Transverse colon (tissue), 4 donors: ENCODE measurements at regions not wholly inside any gene's neighbourhood (a gene's known extent, or its start where the extent isn't known, plus 50 kb on each side); places are given as distances from the start of the nearest gene placed in this dataset.

Experiments
- DNase-seq: peaks from one replicate; pipeline ENCODE4 v3.0.0-alpha.2; 2019
- H3K27ac ChIP-seq, 4 donors: fragments of 200-600 bp; sonication (generic); 2 replicates each; pipeline ENCODE4 v1.5.1; 2016 to 2018; ENCODE audit warnings: inconsistent platforms in 4 of 4
- H3K27me3 ChIP-seq: fragments of 200-600 bp; sonication (generic); 2 replicates; pipeline ENCODE4 v1.5.1; 2017; ENCODE audit warnings: inconsistent platforms
- H3K36me3 ChIP-seq, 4 donors: fragments of 200-600 bp; sonication (generic); 2 replicates each; pipeline ENCODE4 v1.5.1; 2017 to 2019; ENCODE audit warnings: inconsistent platforms in 4 of 4
- H3K4me1 ChIP-seq, 4 donors: fragments of 200-600 bp; sonication (generic); 2 replicates each; pipeline ENCODE4 v1.5.1; 2017 to 2020; ENCODE audit warnings: inconsistent platforms in 4 of 4
- H3K4me3 ChIP-seq, 4 donors: fragments of 200-600 bp; sonication (generic); 1 replicate in 1 of 4; 2 replicates in 3 of 4; pipeline versions ENCODE4 v1.5.1 to v1.6.1; 2017 to 2019; ENCODE audit warnings: inconsistent platforms in 4 of 4
- H3K9me3 ChIP-seq, 2 donors: fragments of 200-600 bp; sonication (generic); 2 replicates each; pipeline ENCODE4 v1.5.1; 2017 to 2019; ENCODE audit warnings: inconsistent platforms in 2 of 2
- CTCF ChIP-seq, 5 experiments: fragments of 200-600 bp in 3 of 5; fragments of 450-650 bp in 2 of 5; sonication (generic) in 3 of 5; IDR thresholded peaks; 1 replicate in 2 of 5; 2 replicates in 3 of 5; pipeline ENCODE4 v1.5.1; 2016 to 2017; ENCODE audit warnings: antibody characterized with exemption in 5 of 5, inconsistent platforms in 3 of 5, mild to moderate bottlenecking in 2 of 5, moderate library complexity in 1 of 5
- EP300 ChIP-seq: sonication (generic); formaldehyde crosslinking; IDR thresholded peaks from one replicate; pipeline ENCODE4 v1.6.1; 2017; ENCODE audit warnings: antibody characterized with exemption, low read depth
- POLR2A ChIP-seq: fragments of 450-650 bp; IDR thresholded peaks from one replicate; pipeline ENCODE4 v1.6.1; 2016; ENCODE audit warnings: antibody characterized with exemption, mild to moderate bottlenecking, moderate library complexity
- POLR2AphosphoS5 ChIP-seq, 3 donors: sonication (generic); formaldehyde crosslinking; IDR thresholded peaks; one replicate each; pipeline ENCODE4 v1.6.1; 2016; ENCODE audit warnings: antibody characterized with exemption in 3 of 3
- WGBS, 2 donors: methylation state at CpG; one replicate each; pipeline ENCODE4 v1.1.5; 2018; ENCODE audit warnings: low coverage in 1 of 2; 5-methylcytosine and 5-hydroxymethylcytosine counted together
- in situ Hi-C, 4 donors: fragments of 200-750 bp; cut with MboI; loops; one replicate each; pipeline versions ENCODE4 v1.15.0 to v1.15.1; 2017; ENCODE audit warnings: low sequenced_read_pairs in 3 of 4, low pct_ligation_motif_present in 1 of 4, low pct_unique_long_range_greater_than_20kb in 1 of 4
- intact Hi-C: fragments of 100-400 bp; cut with DNase I; formaldehyde crosslinking; loops from one replicate; pipeline ENCODE4 v1.15.1; 2023; ENCODE audit warnings: low total_unique reads

- Histone ChIP-seq H3K4me3 (no peak overlapping the region), H3K27me3 (no peaks in the 10 kb centered on the region), H3K9me3 (no peaks in the 10 kb centered on the region), H3K36me3 (no peaks in the 10 kb centered on the region), H3K27ac (no peak overlapping the region), H3K4me1 (no peaks in the 10 kb centered on the region)
- intact Hi-C loops (no loop called here), in situ Hi-C loops (no loop called here)
- TF ChIP-seq EP300: no peak
- TF ChIP-seq POLR2A: no peak
- no peak for TF ChIP-seq CTCF (IDR thresholded peaks at IDR 0.05)
- TF ChIP-seq POLR2AphosphoS5 (IDR thresholded peaks at IDR 0.05): no peak
- no peak for DNase-seq
- 53 to 71% methylated on average over 4 to 6 of the region's 6 CpGs for WGBS, 2 donors
These were observed 76.5 kb upstream of the MAP10 start for GRCh38 chr1:232728507-232729263.

DNA sequence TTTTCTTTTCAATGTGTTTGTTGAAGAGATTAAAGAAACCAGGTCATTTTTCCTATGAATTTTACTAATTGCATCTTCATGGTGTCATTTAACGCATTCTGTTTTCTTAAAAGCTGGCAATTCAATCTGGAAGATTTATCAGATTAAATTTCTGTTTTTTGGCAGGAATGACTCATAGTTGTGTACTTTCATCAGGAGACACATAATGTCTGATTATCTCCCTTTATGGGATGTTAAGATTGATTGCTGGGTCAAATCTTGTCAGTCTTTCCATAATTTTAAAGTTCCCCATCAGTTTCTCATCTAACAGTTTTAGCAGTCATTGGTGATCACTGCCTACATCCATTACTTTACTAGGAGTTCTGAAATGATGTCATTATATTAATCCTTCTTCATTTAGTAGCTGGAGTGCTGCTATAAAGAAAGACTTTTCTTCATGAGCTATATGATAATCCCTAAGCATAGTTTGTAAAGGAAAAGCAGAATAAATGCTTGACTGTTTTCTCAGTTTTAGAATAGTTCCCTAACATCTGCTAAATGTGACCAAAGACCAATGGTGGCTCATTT is 72.8 kb upstream of the MAP10 start:
- intact Hi-C loops: no loop called here
- no peaks in the 10 kb centered on the region for H3K9me3 ChIP-seq
- in situ Hi-C loops: no loop called here
- H3K27ac ChIP-seq: no peak overlapping the region
- H3K27me3 ChIP-seq: no peaks in the 10 kb centered on the region
- no peaks in the 10 kb centered on the region for H3K36me3 ChIP-seq
- DNase-seq: no peak
- 78 to 93% methylated on average over 1 of the region's 1 CpG for WGBS, 2 donors
- H3K4me3 ChIP-seq: no peak overlapping the region
- no peaks in the 10 kb centered on the region for H3K4me1 ChIP-seq
- TF ChIP-seq POLR2AphosphoS5 (IDR thresholded peaks at IDR 0.05) (no peak), POLR2A (no peak), EP300 (no peak), CTCF (IDR thresholded peaks at IDR 0.05) (no peak)

DNA sequence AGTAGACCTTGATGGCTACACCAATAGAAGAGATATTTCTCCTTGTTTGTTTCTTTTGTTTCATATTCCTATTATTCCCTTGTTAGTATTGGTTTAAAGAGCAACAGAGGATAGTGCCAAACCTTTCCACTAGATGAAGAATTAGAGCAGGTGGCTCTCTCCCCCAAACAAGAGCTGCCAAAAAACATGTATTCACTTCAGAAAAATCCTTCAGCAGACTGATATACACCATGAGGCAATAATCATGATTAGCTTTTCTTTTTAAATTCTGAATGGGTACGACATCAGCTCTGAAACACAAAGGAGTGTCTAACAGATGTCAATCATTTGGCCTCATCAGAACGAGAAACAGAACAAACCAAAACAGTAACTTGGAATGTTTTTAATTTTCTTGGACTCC is 67.3 kb upstream of the MAP10 start:
- TF ChIP-seq POLR2AphosphoS5 (IDR thresholded peaks at IDR 0.05) (no peak), CTCF (IDR thresholded peaks at IDR 0.05) (no peak), EP300 (no peak), POLR2A (no peak)
- intact Hi-C loops: no loop called here
- Histone ChIP-seq H3K27me3 (no peaks in the 10 kb centered on the region), H3K9me3 (no peaks in the 10 kb centered on the region), H3K36me3 (no peaks in the 10 kb centered on the region), H3K27ac (no peak overlapping the region), H3K4me1 (no peaks in the 10 kb centered on the region), H3K4me3 (no peak overlapping the region)
- 79 to 85% methylated on average over 2 of the region's 2 CpGs for WGBS, 2 donors
- no peak for DNase-seq
- in situ Hi-C loops: no loop called here

- no peak for DNase-seq
These were observed 61.2 kb upstream of the MAP10 start for GRCh38 chr1:232743999-232744398.

More at GRCh38 chr1:232743999-232744398, 61.2 kb upstream of the MAP10 start:
- no peaks in the 10 kb centered on the region for H3K36me3 ChIP-seq
- H3K4me3 ChIP-seq: no peak overlapping the region
- TF ChIP-seq CTCF (IDR thresholded peaks at IDR 0.05): no peak
- TF ChIP-seq POLR2AphosphoS5 (IDR thresholded peaks at IDR 0.05): no peak
- TF ChIP-seq EP300: no peak
- TF ChIP-seq POLR2A: no peak
- in situ Hi-C loops: no loop called here
- 91% methylated on average over 1 of the region's 1 CpG; no CpG with 5 or more reads in 1 of the 2 donors for WGBS, 2 donors
- H3K9me3 ChIP-seq: peaks cover 5% of the 10 kb centered on the region in 2 donors
- no peaks in the 10 kb centered on the region for H3K4me1 ChIP-seq
- intact Hi-C loops: no loop called here
- no peaks in the 10 kb centered on the region for H3K27me3 ChIP-seq
- H3K27ac ChIP-seq: no peak overlapping the region
